Umbilical cord (tissue), 1 donor: ENCODE measurements at regions not wholly inside any gene's neighbourhood (a gene's known extent, or its start where the extent isn't known, plus 50 kb on each side); places are given as distances from the start of the nearest gene placed in this dataset.

Source experiments
- DNase-seq: peaks from one replicate; pipeline ENCODE4 v3.0.0-alpha.2; 2015; ENCODE audit warnings: low spot score

DNA sequence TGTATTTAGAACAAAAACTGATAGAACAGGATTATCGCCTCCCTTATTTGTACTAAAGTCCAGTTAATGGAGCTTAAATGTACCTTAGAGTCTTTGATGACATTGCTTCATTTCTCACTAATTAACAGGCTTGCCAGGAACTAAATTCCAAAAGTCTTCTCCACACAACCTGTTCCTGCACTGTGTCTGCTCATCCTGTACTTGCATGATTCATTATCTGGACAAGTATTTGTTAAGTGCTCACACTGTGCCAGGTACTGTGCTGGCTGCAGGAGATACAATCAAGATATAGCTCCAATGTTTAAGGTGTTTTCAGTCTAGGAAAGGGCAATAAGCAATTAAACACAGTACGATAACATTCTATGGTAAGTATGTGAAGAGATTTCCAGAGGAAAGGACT is 485.9 kb upstream of the TENM4 start:
- DNase-seq = no peak

DNA sequence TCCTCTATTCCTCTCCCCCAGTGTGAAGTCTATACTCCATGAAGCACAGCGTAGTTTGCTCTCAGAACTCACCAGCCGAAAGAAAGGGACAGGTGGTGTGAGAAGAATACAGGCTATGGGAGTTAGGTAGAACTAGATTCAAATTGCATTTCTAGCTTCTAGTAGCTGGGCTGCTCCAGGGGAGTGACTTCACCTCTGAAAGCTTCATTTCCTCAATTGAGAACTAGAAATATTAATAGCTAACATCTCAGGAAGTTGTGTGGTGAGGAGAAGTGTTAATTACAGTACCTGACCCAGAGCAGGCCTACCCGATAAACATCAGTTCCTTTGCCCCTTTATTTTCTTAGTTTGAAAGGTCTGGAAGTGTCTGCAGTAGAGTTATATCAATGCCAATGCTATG is 484.7 kb upstream of the TENM4 start:
- no peak for DNase-seq

- DNase-seq = no peak
Measured at GRCh38 chr11:79922641-79923040, 481.8 kb upstream of the TENM4 start.

DNA sequence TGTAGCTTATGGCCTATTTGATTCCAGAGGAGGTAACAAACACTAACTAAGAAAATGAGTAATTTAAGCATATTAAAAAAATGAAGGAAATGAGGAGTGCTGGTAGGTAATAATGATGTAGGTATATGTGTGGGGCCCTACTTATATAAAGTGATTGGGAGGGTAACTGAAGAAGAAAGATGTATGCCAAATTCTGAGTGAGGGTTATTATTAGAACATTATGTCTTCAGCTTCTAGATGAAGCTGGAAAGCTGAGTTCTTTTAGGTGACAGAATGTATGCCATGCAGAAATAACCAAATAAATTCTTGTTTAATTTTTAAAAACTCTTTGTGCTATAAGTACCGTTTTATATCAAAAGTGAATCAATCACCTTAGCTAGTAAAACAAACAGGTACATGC is 479.6 kb upstream of the TENM4 start:
- no peak for DNase-seq

DNA sequence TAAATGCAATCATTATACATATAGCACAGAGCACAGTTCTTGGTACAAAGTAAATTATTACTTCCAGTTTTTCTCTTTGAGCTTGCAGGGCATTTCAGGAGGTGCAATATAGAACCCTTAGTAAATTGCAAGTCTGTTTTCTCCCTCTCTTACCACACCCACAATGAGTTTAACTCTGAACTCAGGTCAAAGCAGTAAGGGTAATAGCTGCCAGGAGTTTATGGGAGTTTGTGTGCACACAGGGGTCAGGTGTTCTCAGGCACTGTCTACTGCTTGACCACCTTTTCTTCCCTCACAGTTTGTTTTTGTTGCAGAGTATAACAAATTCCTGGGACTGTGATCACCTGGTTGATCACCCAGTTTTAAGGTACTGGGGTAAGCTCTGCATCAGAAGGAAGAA is 478.5 kb upstream of the TENM4 start:
- DNase-seq = no peak

- no peak for DNase-seq
Measured at GRCh38 chr11:79918846-79919245, 478.0 kb upstream of the TENM4 start.

GRCh38 chr11:79906164-79906563 is 465.3 kb upstream of the TENM4 start:
- DNase-seq = no peak

DNA sequence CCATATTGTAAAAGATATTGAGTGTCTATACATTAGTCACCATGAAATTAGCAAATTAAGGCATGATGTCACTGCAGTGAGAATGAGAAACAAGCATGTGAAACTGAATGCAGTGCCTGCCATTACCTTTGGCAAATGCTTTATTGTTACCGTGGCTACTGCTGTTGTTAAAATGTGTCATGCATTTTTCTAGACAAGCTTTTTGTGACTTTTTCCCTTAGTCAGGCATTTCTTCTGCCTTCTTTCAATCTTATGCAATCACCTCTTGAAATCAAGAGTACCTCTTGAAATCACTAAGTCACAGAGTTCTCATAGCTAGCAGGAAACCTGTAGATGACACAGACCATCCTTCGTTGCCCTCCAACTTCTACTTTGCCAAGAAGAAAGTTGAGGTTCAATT is 461.7 kb upstream of the TENM4 start:
- DNase-seq = no peak

GRCh38 chr11:79897896-79898295 is 457.1 kb upstream of the TENM4 start:
- no peak for DNase-seq

- DNase-seq = no peak
Measured at GRCh38 chr11:79896258-79896657, 455.4 kb upstream of the TENM4 start.

- DNase-seq = no peak
Measured at GRCh38 chr11:79894111-79894510, 453.3 kb upstream of the TENM4 start.

- DNase-seq = no peak
Measured at GRCh38 chr11:79890272-79890671, 449.4 kb upstream of the TENM4 start.

DNA sequence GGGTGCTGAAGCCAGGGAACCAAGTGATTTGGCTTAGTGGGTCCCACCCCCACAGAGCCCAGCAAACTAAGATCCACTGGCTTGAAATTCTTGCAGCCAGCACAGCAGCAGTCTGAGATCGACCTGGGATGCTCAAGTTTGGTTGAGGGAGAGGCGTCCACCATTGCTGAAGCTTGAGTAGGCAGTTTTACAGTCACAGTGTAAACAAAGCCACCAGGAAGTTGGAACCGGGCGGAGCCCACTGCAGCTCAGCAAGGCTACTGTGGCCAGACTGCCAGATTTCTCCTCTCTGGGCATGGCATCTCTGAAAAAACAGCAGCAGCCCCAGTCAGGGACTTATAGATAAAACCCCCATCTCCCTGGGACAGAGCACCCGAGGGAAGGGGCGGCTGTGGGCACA is 424.1 kb upstream of the TENM4 start:
- DNase-seq = no peak

- DNase-seq = no peak
Measured at GRCh38 chr11:79860336-79860735, 419.5 kb upstream of the TENM4 start.

DNA sequence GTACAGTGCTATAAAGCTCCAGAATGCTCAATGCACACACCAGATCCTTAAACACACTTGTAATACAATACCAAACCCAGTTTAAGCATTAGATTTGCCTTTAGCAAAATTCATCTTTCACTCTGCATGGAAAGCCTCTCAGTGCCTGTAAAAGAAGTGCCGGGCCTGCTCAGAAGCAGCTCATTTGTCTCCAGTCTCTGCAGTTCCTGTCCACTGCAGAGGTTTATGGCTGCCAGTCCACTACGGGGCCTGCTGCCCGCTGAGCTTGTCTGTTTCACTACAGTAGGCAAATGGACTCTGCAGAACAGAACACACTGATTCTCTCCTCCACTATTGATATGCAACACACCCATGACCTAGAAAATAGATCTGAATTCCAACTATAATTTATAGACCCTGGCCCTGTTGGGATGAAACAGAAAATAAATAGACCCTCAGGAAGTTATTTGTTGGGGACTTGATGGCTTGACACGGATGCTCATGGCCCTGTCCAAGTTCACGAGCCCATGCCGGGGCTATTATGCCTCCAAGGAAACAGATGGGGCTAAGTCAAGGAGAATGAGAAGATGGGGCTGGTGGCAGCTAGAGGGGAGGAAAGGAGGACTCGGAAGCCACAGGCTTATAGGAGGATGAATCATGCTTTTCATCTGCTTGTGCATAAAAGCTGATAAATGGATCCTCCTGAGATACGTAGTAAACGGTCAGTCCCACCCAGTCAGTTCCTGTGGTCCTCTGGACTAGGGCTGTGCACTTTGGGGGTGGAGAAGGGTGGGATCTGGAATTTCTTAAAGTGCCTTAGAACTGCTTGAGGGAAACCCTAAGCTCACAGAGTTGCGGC is 416.8 kb upstream of the TENM4 start:
- peak; percentile 54 for DNase-seq

DNA sequence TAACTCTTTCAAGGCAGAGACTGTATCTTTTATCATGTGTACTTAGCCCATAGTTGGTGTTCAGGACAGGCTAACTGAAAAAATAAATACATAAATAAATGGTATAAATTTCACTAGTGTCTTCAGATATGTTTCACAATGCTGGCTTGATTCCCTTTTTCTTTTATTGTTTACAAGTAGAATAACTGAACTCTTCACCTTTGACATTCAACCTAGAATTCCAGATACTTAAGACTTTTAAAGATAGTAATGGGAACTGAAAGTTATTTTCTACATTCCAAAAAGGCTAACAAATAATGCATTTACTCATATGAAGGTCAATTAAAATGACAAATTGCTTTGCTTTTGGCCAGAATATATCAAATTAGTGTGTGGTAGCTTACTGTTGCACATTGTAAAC is 411.3 kb upstream of the TENM4 start:
- no peak for DNase-seq

GRCh38 chr11:79845002-79845709 is 404.3 kb upstream of the TENM4 start:
- no peak for DNase-seq

- peak; percentile 46 for DNase-seq
Measured at GRCh38 chr11:79834015-79834414, 393.2 kb upstream of the TENM4 start.

DNA sequence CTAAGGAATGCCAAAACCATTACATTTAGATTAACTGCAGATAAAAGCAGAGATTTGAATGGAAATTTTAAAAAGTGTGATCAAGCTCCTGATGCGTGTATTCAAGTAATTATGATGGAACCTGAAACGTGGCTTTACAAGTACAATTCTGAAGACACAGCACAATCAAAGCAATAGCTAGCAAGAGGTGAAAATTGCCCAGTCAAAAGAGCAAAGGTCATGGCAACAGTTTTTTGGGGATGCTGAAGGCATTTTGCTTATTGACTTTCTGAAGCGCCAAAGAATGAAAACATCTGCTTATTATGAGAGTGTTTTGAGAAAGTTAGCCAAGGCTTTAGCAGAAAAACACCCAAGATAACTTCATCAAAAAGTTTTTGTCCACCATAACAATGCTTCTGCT is 389.6 kb upstream of the TENM4 start:
- DNase-seq = no peak

DNA sequence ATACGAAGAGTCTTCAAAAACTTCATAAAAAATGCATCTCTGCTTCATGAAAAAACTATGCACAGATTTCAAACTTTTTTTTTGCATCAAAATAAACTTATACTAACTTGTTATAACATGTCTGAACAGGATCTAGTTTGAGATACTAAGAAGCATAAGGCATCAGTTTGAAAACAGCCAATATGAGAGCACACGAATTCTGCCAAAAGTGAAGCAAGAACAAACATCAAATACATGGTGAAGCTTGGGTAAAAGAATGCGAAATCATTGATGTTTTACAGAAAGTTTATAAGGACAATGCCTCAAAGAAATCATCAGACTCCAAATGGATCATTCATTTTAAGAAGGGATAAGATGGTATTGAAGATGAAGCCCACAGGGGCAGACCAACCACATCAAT is 389.1 kb upstream of the TENM4 start:
- no peak for DNase-seq

GRCh38 chr11:79822766-79823165 is 381.9 kb upstream of the TENM4 start:
- DNase-seq = no peak

GRCh38 chr11:79813551-79813950 is 372.7 kb upstream of the TENM4 start:
- no peak for DNase-seq

DNA sequence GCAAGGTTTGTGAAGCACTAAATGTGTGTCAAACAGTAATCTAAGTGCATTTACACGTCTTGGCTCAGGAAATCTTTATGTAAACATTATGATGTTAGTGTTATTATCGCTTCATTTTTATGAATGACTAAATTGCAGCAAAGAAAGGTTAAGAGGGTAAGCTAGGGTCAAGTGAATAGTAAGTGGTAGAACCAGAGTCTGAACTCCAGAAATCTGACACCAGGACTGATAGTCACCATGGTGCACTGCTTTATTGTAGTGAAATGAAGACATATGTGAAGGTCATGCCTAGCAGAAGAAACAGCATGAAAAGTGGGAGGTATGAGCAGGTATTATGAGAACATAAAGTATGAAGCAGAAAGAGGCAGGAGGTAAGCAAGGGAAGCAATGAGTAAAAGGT is 368.7 kb upstream of the TENM4 start:
- no peak for DNase-seq
